GM19023 (cell line): ENCODE measurements at regions not wholly inside any gene's neighbourhood (a gene's known extent, or its start where the extent isn't known, plus 50 kb on each side); places are given as distances from the start of the nearest gene placed in this dataset.

ENCODE experiments used
- ATAC-seq: cut with Tn5 transposase; IDR thresholded peaks from one replicate; pipeline ENCODE4 v1.9.1; 2021; ENCODE audit warnings: mild to moderate bottlenecking, moderate library complexity; ENCODE audit not compliant: unreplicated experiment

GRCh38 chr9:38287420-38287985, 105.0 kb upstream of the ALDH1B1 start:
- no peak for ATAC-seq

GRCh38 chr9:38286766-38287165, 105.7 kb upstream of the ALDH1B1 start:
- no peak for ATAC-seq

- ATAC-seq = no peak
These were observed 106.1 kb upstream of the ALDH1B1 start for GRCh38 chr9:38286357-38286756.

GRCh38 chr9:38285236-38285635, 107.3 kb upstream of the ALDH1B1 start:
- ATAC-seq = no peak

GRCh38 chr9:38284588-38285051, 107.9 kb upstream of the ALDH1B1 start:
- ATAC-seq = no peak

- ATAC-seq = no peak
These were observed 108.4 kb upstream of the ALDH1B1 start for GRCh38 chr9:38284039-38284575.

- ATAC-seq = no peak
These were observed 109.7 kb upstream of the ALDH1B1 start for GRCh38 chr9:38282756-38283155.

GRCh38 chr9:38281917-38282316, 110.6 kb upstream of the ALDH1B1 start:
- ATAC-seq = no peak

GRCh38 chr9:38281196-38281595, 111.3 kb upstream of the ALDH1B1 start:
- no peak for ATAC-seq

GRCh38 chr9:38280251-38280800, 112.2 kb upstream of the ALDH1B1 start:
- ATAC-seq = no peak

- no peak for ATAC-seq
These were observed 113.4 kb upstream of the ALDH1B1 start for GRCh38 chr9:38278931-38279679.

GRCh38 chr9:38278457-38278856, 114.0 kb upstream of the ALDH1B1 start:
- ATAC-seq = no peak

- no peak for ATAC-seq
These were observed 114.8 kb upstream of the ALDH1B1 start for GRCh38 chr9:38277601-38278200.

- no peak for ATAC-seq
These were observed 115.6 kb upstream of the ALDH1B1 start for GRCh38 chr9:38276771-38277439.

GRCh38 chr9:38274800-38275199, 117.7 kb upstream of the ALDH1B1 start:
- no peak for ATAC-seq

GRCh38 chr9:38272710-38273109, 119.8 kb upstream of the ALDH1B1 start:
- ATAC-seq = no peak

- no peak for ATAC-seq
These were observed 120.7 kb upstream of the ALDH1B1 start for GRCh38 chr9:38271666-38272241.

- ATAC-seq = no peak
These were observed 122.7 kb upstream of the ALDH1B1 start for GRCh38 chr9:38269775-38270174.

- ATAC-seq = no peak
These were observed 129.0 kb upstream of the ALDH1B1 start for GRCh38 chr9:38263532-38263931.

- ATAC-seq = no peak
These were observed 132.8 kb upstream of the ALDH1B1 start for GRCh38 chr9:38259519-38260218.
